NCI-H146 (cell line): ENCODE measurements at regions not wholly inside any gene's neighbourhood (a gene's known extent, or its start where the extent isn't known, plus 50 kb on each side); places are given as distances from the start of the nearest gene placed in this dataset.
"Not testable (repeated sequence)": the region's sequence is repeated elsewhere in the genome, so short reads cannot be mapped to it uniquely, and the experiment has no call there.

Experiments used
- DNase-seq: peaks from one replicate; lab custom pipeline; 2025; lab: John Stamatoyannopoulos, UW

DNA sequence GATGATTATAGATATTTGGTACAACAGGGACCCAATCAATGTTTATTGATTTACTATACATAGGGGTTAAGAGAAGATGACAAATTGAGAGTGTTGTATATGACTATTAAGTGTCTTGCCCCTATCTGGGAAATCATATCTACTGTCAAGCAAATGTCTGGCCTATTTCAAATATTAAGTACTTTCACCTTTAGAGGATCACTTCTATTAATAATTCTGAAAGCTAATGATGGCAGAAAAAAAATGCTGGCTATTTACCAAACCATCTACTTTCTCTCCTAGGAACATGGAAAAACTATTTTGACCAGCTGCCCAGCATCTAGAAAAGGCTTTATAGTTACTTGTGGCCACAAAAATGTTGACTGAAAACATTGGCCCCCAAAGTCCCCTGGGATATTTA, 632.3 kb upstream of the ZNF385D start:
- no peak for DNase-seq

DNA sequence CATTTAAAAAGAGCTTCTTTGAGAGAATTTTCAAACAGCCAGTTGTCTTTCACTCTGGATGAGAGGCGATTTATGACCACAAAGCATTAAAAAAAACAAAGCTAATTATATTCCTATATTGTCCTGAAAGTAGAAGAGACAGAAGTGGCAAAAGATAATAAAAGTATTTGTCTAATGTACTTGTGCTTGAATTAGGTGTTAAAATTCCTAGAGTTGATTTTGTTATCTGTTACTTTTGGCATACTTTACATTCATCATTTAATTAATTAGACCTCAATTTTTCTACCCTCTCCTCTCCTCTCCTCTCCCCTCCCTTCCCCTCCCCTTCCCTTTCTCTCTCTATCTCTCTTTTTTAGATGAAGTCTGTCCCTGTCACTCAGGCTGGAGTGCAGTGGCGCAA, 635.1 kb upstream of the ZNF385D start:
- DNase-seq = no peak

DNA sequence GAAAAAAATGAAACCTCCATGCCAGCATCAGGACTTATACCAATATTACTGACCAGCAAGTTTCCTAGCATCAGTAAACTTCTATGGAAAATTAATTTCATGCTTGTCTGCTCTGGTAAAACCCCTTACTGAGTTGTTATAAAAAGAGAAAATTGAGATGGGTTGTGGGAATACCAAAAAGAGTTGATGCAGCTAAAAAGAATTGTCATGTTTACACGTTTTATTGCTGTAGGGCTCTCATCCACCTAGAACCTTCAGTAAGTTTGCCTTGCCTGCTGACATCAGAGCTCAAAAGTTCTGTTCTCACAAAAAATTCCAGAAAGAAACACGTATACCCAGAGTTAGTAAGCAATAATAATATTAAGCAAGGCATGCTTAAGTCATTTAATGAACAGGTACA, 641.3 kb upstream of the ZNF385D start:
- DNase-seq = no peak

DNA sequence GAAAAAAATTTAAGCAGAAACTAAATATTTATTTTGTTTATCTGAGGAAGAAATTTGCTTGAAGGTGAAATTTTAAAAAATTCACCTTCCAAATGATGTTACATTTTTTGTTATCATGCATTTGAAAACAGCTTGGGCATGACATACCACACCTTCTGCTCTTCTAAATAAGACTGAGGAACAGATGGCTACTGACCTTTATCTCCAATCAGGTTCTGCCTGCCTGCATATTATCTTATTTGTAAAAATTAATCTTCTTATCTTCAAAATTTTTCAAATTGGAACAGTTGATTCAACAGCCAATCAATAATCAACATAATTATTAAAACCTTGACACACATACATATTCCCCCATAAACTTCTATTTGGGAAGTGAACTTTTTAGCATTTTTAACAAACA, 641.8 kb upstream of the ZNF385D start:
- DNase-seq = no peak

DNA sequence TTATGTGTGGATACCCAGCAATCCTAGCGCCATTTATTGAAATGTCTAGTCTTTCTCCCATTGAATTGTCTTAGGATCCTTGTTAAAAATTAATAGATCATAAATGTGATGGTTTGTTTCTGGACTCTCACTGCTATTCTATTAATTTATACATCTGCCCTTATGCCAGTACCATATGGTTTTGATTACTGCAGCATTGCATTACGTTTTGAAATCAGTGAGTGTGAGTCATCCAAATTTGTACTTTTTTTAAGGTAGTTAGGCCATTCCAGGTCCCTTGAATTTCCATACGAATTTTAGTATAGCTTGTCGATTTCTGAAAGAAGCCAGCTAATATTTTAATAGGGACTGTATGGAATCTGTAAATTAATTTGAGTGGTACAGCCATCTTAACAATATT, 648.6 kb upstream of the ZNF385D start:
- no peak for DNase-seq

DNA sequence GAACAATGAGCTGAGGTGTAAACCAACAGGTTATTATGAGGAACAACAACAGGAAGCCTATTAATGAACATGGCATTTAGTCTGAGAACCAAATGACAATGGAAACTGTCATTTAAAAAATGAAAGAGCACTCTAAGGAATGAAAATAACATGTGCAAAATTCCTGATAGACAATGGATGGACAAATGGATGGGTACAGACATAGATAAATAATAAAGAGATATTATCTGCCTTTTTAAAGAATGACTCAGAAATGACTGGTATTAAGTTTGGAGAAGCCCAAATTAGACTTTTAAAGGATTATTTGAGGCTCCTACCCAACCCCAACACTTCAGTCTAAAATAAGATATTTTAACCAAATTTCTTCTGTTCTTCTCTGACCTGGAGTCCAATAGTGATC, 650.5 kb upstream of the ZNF385D start:
- no peak for DNase-seq

DNA sequence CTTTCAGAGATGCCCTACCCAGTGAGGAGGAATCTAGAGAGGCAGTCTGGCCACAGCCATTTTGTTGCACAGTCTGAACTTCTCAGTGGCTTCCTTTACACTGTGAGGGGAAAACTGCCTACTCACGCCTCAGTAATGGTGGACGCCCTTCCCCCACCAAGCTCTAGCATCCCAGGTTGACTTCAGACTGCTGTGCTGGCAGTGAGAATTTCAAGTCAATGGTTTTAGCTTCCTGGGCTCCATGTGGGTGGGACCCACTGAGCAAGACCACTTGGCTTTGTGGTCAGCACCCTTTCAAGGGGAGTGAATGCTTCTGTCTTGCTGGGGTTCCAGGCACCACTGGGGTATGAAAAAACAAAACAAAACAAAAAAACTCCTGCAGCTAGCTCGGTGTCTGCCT, 663.2 kb upstream of the ZNF385D start:
- no peak for DNase-seq

DNA sequence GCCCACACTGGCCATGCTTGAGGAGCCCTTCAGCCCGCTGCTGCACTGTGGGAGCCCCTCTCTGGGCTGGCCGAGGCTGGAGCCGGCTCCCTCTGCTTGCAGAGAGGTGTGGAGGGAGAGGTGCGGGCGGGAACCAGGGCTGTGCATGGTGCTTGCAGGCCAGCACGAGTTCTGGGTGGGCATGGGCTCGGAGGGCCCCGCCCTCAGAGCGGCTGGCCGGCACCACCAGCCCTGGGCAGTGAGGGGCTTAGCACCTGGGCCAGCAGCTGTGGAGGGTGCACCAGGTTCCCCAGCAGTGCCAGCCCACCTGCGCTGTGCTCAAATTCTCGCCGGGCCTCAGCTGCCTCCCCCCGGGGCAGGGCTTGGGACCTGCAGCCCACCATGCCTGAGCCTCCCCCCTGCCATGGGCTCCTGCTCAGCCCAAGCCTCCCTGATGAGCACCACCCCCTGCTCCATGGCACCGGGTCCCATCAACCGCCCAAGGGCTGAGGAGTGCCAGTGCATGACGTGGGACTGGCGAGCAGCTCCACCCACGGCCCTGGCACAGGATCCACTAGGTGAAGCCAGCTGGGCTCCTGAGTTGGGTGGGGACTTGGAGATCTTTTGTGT, 665.9 kb upstream of the ZNF385D start:
- not testable (repeated sequence) for DNase-seq

DNA sequence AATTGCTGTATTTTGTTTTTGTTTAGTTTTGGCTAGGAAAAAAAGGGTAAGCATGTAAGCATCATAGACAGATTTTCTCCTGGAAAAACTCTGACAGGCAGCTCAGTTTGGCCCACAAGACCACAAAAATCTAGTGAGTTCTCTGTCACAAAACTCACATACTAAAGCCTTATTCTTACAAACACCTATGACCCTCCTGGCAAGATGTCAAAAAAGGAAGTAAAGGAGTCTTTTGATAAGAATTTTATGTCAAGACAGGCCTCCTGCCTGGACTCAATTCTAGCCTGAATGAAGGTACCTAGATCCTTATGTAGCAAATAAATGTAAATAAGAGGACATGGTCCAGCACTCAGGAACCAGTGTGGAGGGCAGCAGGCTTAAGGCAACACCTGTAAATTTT, 668.3 kb upstream of the ZNF385D start:
- DNase-seq = no peak

DNA sequence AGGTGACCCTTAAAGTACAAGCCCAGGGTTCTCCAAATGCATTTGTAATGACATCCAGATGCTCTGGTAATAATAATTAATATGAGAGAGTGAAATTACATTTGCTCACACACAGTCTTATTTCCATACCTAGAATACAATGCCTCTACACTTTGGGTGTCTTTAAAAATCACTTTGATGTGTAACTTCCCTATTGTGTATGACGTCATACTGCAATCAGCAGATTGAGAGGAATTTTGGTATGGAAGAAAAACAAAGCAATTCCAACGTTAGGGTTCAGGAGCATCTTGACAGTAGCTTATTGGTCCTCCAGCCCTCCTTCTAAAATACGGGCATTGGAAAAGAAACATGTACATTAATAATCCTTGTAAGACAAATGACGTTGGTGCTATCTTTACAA, 670.6 kb upstream of the ZNF385D start:
- no peak for DNase-seq

DNA sequence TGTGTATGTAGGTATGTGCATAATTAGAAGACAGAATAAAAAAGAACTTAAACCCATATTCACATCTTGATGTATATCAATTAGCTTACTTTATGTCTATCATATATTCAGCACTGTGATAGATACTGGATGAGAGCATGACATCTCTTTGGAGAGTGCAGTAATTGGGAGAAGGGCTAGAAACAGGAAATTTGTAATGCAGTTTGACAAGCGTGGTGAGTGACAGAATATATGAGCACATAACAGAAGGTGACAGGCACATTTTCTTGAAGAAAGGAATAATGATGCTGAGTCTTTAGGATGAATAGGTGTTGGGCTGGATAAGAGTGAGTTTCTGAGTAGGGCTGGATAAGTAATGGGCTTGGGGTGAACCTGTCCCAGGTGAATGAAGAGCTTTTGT, 680.3 kb upstream of the ZNF385D start:
- DNase-seq = no peak

DNA sequence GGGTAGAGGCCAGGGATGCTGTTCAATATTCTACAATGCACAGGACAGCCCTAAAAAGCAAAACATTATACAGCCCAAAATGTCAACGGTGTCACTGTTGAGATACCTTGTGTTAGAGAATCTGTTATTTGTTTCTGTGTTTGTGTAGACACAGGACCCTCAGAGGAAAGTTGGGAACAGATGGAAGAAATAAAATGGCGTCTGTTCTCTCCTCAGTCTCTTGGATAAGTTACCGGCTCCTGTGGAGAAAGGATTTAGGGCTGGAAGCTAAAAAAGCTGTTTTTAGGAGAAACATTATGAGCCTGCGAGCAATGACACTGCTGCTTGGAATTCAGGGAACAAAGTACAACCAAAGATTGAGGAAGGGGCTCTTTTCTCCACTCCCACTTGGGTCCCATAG, 688.6 kb upstream of the ZNF385D start:
- DNase-seq = no peak

DNA sequence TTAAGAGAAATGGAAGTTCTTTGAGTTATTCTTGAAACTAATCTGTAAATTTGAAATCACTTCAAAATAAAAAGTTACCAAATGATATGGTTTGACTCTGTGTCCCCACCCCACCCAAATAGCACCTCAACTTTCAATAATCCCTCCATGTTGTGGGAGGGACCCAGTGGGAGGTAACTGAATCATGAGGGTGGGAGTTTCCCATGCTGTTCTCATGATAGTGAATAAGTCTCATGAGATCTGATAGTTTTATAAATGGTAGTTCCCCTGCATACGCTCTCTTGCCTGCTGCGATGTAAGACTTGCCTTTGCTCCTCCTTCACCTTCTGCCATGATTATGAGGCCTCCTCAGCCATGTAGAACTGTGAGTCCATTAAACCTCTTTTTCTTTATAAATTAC, 690.7 kb upstream of the ZNF385D start:
- DNase-seq = no peak

DNA sequence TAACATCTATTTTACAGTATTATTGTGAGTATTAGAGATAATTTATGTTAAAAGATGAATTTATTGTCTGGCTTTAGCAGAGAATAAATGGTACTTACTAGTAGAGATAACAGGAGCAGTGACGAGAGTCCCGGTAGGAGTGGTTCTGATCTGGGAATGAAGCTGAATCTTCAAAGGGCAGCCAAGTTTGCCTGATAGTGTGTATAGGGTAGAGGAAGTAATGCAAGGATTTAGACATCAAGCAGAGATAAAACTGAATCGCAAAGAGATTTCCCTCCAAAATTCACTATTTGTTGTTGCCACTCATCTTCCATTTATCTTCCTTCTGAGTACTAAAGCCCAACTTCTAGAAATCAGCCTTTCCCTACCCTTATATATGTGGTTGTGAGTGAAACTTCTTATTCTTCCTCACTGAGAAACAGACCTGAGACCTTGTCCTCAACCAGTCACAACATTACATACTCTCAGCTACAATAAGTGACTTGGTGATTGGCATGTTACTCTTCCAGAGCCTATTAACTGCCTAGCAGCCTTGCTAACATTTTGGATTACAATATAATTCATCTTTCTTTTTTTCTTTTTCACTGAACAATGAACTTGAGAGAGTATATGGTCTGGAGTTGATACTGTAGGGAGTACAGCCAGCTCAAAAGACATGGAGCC, 692.7 kb upstream of the ZNF385D start:
- DNase-seq = no peak

DNA sequence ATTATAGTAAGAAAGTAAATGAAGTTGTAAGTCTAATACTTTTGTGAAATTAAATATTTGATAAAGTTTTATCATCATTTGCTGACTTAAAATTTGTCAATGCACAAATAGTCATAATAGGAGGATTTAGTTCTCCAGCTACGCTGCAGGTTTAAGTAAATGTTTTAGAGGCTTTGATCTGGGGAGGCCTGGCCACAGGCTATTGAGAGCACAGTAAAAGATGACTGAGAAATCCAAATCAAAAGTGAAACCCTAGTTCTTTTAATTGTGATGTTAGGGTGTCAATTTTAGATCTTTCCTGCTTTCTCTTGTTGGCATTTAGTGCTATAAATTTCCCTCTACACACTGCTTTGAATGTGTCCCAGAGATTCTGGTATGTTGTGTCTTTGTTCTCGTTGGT, 694.3 kb upstream of the ZNF385D start:
- DNase-seq = not testable (repeated sequence)

DNA sequence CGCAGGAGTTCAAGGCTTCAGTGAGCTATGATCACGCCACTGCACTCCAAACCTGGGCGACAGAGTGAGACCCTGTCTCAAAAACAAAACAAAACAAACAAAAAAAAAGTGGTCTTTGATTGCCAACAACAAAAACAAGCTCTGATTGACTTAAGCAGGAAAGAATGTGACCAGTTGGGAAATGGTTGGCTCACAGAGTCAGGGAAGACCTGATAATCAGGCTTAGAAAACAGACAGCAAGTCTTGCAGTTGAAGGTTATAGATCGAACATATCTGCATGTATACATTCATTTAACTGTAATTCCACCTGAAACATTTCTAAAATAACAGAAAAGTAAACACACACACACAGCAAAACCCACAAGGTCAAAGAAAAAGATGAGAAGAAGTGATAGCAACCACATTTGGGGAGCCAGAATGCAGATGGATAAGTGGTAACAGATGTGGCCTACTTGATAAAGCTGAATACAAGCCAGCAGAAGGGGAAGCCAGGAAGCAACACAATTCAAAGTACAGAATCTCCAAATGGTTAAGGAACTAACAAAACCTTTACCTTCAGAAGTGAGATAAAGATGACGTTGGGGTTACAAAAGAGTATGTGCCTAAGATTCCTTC, 699.9 kb upstream of the ZNF385D start:
- no peak for DNase-seq

DNA sequence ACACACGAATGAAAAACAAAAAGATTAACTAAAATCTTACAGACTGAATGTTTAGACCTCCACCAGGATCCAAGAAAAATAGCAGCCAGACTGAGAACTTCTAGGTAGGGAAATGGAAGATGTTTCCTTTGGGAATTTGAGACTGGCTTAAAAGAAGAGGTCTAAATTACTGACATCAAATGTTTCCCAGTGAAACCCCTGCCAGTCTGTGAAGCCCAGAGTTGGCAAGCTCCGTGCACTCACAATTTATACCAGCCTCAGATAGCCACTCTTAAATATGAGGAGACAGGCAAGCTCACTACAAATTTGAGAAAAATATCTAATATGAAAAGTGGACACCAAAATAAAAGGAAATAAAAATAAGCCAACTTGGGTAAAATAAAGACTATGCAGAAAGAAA, 700.5 kb upstream of the ZNF385D start:
- DNase-seq = no peak

DNA sequence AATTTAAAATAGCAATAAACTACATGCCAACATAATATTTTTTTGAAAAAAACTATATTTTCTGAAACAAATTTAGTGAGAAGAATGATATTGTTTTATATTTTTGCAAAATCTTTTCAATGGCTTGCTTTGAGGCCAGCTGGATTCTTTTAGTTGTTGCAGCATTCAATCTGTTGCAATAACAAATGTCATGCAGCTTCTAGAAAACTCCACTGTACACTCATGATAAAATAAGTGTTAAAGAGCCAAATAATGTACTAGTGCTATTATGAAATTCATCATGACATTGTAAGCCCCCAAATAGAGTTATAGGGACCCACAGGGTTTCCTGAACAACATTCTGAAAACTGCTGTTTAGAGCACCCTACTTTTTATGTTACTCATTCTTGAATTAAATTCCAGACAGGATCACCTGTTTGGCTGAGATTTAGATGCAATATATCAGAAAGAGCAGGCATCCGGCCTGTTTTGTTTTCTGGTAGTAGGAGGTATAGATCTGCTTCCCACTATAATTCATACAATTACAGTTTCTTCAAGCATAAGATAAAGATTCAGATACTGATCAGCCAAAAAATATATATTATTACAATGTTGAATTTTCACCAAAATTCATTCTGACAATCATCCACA, 703.0 kb upstream of the ZNF385D start:
- DNase-seq = no peak

DNA sequence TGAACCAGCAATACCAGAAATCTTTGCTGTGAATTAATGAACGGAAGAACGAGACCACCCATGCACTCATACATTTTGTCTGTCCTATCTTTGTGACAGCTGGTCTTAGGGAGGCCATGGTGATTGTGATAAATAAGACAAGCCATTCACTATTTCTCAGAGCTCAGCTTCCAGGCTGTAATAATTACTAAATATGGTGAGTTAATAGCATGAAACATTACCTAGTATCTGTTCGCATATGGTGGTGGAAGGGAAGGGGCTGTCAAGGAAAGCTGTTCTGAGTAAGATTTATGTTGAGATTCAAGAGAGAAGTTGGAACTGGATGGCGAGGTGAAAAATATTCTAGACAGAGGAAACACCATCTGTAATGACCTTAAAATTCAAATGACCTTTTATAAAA, 719.0 kb upstream of the ZNF385D start:
- no peak for DNase-seq

DNA sequence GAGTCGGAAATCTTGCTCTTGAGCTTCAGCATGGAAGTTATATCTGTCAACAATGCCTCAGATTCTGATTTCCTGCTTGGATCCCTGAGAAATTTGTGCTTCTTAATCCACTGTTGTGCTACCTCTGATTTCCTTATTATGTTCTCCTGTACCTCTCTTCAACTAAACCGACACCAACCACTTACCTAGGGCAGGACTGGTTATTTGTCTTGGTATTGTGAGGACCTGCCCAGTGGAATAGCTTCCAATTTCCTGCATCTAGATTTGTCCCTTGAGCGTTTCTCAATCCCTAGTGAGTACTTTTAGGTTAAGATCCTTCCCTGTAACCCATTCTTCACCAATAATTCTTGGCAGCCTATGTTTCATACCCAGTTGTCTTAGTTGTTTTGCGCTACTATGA, 720.5 kb upstream of the ZNF385D start:
- DNase-seq = no peak

DNA sequence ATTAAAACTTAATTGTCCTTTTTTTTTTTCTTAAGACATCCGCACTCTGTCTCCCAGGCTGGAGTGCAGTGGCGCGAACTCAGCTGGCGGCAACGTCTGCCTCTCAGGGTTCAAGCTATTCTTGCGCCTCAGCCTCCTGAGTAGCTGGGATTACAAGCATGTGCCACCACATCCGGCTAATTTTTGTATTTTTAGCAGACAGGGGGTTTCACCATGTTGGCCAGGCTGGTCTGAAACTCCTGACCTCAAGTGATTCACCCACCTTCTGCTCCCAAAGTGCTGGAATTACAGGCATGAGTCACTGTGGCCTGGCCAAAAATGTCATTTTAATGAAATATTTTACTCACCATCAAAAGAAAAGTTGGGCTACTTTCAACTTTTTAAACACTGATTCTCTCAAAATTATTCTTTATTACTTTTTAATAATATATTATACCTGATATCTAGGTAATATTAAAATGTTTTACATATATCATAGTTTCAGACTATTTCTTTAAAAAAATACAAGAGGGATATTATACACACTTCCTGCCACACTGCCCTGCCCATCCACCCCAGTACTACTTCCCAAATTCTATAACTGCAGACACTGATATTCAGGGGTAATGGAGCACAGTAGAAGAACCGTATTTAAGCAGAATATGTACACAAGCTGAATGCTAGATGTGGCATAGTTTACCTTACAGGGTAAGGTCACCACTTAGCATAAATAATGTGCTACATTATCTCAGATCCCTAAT, 723.9 kb upstream of the ZNF385D start:
- no peak for DNase-seq

DNA sequence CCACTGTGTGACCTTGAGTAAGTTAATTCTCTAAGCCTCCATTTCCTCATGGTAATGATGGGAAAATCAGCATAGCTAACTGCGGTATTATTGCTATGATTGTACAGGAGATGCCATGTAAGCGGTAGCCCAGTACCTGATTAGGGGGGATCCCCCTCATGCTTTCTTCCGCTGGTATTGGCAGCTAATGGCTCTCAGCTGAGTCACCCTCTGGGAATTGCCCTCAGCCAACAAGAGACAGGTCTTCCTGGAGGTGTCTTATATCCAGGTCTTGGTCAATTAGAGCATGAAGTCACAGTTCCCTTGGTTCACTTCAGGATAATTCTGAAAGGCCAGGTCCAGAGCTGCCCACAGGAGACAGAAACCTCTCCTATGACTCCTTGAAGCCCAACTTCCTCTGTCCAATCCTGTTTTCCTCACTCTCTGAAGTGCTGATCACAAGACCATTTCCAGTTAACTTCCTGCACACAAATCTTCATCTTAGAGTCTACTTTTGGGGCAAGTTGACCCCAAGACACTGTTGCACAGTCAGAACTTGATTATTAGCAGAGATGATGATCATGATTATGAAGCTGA, 724.7 kb upstream of the ZNF385D start:
- DNase-seq = no peak
